PFSK-1 (cell line): ENCODE measurements at regions not wholly inside any gene's neighbourhood (a gene's known extent, or its start where the extent isn't known, plus 50 kb on each side); places are given as distances from the start of the nearest gene placed in this dataset.

Experiments used
- POLR2AphosphoS5 ChIP-seq: IDR thresholded peaks from 2 replicates; pipeline ENCODE4 v1.6.1; 2012; ENCODE audit warnings: low read depth, mild to moderate bottlenecking, control low read depth, low read length, moderate library complexity
- SIN3A ChIP-seq: IDR thresholded peaks from 2 replicates; pipeline ENCODE4 v1.6.1; 2012; ENCODE audit warnings: mild to moderate bottlenecking, low read length, moderate library complexity, borderline replicate concordance; ENCODE audit not compliant: insufficient read depth
- TAF1 ChIP-seq: IDR thresholded peaks from 2 replicates; pipeline ENCODE4 v1.6.1; 2012; ENCODE audit warnings: low read length, control low read depth, borderline replicate concordance; ENCODE audit not compliant: insufficient read depth
- TF ChIP-seq, protein P1 (sequence below), 2 experiments: IDR thresholded peaks; 2 replicates each; pipeline versions ENCODE4 v1.6.1 to v1.8.0; 2011 to 2012; ENCODE audit warnings: low read depth in 2 of 2, low read length in 2 of 2, control low read depth in 1 of 2, inconsistent platforms in 1 of 2, mild to moderate bottlenecking in 1 of 2, moderate library complexity in 1 of 2; ENCODE audit not compliant: insufficient read depth in 1 of 2

- TF ChIP-seq TAF1 (no peak), SIN3A (no peak), POLR2AphosphoS5 (no peak)
- TF ChIP-seq, protein P1, sequence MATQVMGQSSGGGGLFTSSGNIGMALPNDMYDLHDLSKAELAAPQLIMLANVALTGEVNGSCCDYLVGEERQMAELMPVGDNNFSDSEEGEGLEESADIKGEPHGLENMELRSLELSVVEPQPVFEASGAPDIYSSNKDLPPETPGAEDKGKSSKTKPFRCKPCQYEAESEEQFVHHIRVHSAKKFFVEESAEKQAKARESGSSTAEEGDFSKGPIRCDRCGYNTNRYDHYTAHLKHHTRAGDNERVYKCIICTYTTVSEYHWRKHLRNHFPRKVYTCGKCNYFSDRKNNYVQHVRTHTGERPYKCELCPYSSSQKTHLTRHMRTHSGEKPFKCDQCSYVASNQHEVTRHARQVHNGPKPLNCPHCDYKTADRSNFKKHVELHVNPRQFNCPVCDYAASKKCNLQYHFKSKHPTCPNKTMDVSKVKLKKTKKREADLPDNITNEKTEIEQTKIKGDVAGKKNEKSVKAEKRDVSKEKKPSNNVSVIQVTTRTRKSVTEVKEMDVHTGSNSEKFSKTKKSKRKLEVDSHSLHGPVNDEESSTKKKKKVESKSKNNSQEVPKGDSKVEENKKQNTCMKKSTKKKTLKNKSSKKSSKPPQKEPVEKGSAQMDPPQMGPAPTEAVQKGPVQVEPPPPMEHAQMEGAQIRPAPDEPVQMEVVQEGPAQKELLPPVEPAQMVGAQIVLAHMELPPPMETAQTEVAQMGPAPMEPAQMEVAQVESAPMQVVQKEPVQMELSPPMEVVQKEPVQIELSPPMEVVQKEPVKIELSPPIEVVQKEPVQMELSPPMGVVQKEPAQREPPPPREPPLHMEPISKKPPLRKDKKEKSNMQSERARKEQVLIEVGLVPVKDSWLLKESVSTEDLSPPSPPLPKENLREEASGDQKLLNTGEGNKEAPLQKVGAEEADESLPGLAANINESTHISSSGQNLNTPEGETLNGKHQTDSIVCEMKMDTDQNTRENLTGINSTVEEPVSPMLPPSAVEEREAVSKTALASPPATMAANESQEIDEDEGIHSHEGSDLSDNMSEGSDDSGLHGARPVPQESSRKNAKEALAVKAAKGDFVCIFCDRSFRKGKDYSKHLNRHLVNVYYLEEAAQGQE (IDR thresholded peaks at IDR 0.05; ENCODE audit: insufficient read depth in 1 of 2, low read depth in 2 of 2, low read length in 2 of 2), result no peak
Observed at GRCh38 chr7:124219681-124220080, 186.8 kb upstream of the TMEM229A start.
